ENCODE measurements at regions not wholly inside any gene's neighbourhood (a gene's known extent, or its start where the extent isn't known, plus 50 kb on each side); places are given as distances from the start of the nearest gene placed in this dataset.

DNA sequence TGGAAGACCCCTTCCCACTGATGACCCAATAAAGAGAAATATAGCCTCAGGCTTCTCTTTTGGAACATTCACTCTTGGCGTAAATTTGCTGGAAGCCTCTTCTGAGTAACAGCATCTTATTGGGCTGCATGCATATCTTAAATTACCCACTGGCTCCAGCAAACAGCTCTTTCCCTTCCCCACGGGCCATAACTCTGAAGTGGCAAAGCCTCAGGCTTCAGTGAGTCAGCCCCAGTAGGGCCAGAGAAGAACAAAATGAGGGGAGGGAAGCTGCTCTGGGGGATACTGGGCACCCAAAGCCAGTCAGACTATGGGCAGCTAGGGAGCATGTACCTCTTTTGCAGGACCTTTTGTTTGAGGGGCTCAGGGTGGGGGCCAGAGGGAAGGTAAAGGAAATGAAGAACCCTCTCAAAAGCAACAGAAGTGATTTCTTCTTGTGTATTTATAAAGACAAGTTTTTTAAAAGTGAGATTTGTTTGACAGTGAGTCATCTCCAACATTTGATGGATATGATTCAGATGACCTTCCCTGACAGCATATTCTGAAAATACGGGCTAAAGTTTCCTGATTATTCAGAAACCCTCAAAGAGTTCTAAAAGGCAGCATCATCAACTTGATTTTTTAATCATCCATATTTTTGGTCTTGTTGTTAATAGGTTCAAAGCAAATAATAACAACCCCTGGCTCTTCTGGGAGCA lies 203.4 kb downstream of the KIF18A start:
- Histone ChIP-seq H3K9me3 (replicated peaks; ENCODE audit: low read length) (no peaks in the 10 kb centered on the region), H3K36me3 (ENCODE audit: insufficient read depth, low read length) (no peaks in the 10 kb centered on the region), H3K27me3 (ENCODE audit: control insufficient read depth, insufficient read depth, low read length) (no peaks in the 10 kb centered on the region), H3K9ac (ENCODE audit: low read depth, low read length) (peak overlapping the region; percentile 50), H3K4me3 (ENCODE audit: low read length) (peak overlapping the region; percentile 52), H3K4me2 (ENCODE audit: low read length) (peak overlapping the region; percentile 79), H3K4me1 (ENCODE audit: control insufficient read depth, insufficient read depth, low read length) (peaks cover 41% of the 10 kb centered on the region)

DNA sequence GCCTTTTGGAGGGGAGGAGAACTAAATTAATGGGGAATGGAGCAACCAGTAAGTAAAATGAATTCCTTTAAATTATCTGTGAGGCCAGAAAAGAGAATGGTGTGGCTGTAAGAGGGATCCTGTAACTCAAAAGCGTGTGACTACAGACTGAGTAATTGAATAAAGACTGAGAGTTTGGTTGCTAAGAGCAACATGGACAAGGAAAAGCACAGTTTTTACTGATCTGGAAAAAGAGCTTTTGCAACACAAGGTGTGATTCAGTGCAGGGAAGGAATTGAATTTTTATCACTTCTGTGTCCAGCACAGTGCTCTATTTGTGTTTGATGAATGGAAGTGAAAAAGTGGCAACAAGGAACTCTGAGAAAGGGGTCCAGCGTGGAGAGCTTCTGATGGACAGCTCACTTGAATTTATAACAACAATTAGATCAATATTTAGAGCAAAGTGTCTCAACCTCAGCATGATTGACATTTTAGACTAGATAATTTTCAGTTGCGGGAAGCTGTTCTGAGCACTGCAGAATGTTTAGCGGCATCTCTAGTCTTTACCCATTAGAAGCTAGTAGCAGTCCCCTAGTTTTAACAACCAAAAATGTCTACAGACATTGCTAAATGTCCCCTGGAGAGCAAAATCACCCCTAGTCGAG lies 202.8 kb upstream of the BDNF start:
- no peaks in the 10 kb centered on the region for H3K36me3 ChIP-seq (ENCODE audit: insufficient read depth, low read length)
- H3K4me1 ChIP-seq (ENCODE audit: control insufficient read depth, insufficient read depth, low read length) = peaks cover 39% of the 10 kb centered on the region
- H3K27me3 ChIP-seq (ENCODE audit: control insufficient read depth, insufficient read depth, low read length) = peaks cover 5% of the 10 kb centered on the region
- peak overlapping the region; percentile 4 for H3K9ac ChIP-seq (ENCODE audit: low read depth, low read length)
- no peaks in the 10 kb centered on the region for H3K9me3 ChIP-seq (replicated peaks; ENCODE audit: low read length)
- H3K4me3 ChIP-seq (ENCODE audit: low read length) = no peak overlapping the region
- peak overlapping the region; percentile 24 for H3K4me2 ChIP-seq (ENCODE audit: low read length)

DNA sequence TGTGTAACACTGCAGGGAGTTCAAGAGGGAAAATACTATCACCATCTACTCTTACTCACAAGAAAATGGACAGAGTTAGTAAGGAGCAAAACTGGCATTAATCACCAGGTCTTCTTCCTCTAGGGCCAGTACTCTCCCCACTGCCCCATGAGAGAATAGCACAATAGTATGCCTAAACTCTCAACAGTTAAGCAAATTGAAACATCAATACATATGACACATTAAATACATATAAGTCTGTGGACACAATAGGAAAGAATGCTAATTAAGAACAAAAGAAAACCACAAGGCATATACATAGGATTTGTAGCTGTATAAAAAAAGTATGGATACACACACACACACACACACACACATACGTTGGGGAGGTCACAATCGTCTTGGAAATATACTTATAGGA lies 197.9 kb upstream of the BDNF start:
- H3K27me3 ChIP-seq (ENCODE audit: control insufficient read depth, insufficient read depth, low read length) = peaks cover 11% of the 10 kb centered on the region
- no peaks in the 10 kb centered on the region for H3K9me3 ChIP-seq (replicated peaks; ENCODE audit: low read length)
- H3K4me2 ChIP-seq (ENCODE audit: low read length) = no peak overlapping the region
- H3K4me1 ChIP-seq (ENCODE audit: control insufficient read depth, insufficient read depth, low read length) = peaks cover 8% of the 10 kb centered on the region
- no peaks in the 10 kb centered on the region for H3K36me3 ChIP-seq (ENCODE audit: insufficient read depth, low read length)
- H3K9ac ChIP-seq (ENCODE audit: low read depth, low read length) = no peak overlapping the region
- no peak overlapping the region for H3K4me3 ChIP-seq (ENCODE audit: low read length)

DNA sequence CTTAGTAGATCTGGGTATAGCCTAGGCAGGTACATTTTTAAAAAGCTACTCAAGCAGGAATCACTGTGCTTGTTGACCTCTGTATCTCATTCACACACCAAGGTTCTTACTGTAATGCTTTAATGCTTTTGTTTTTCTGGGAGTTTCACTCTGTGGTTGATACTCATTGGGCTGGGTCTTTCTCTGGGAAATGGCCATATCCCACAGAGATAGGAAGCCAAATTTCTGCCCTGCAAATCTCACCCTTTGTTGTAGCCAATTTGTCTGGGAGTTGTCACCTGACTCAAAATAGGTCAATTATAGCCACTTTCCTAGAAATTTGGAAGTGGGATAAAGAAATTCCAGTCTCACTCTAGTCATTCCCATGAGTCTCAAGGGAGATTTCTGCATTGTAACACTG lies 195.8 kb upstream of the BDNF start:
- no peaks in the 10 kb centered on the region for H3K4me1 ChIP-seq (ENCODE audit: control insufficient read depth, insufficient read depth, low read length)
- peaks cover 11% of the 10 kb centered on the region for H3K27me3 ChIP-seq (ENCODE audit: control insufficient read depth, insufficient read depth, low read length)
- no peak overlapping the region for H3K4me3 ChIP-seq (ENCODE audit: low read length)
- H3K9ac ChIP-seq (ENCODE audit: low read depth, low read length) = no peak overlapping the region
- H3K9me3 ChIP-seq (replicated peaks; ENCODE audit: low read length) = no peaks in the 10 kb centered on the region
- H3K36me3 ChIP-seq (ENCODE audit: insufficient read depth, low read length) = no peaks in the 10 kb centered on the region
- no peak overlapping the region for H3K4me2 ChIP-seq (ENCODE audit: low read length)

DNA sequence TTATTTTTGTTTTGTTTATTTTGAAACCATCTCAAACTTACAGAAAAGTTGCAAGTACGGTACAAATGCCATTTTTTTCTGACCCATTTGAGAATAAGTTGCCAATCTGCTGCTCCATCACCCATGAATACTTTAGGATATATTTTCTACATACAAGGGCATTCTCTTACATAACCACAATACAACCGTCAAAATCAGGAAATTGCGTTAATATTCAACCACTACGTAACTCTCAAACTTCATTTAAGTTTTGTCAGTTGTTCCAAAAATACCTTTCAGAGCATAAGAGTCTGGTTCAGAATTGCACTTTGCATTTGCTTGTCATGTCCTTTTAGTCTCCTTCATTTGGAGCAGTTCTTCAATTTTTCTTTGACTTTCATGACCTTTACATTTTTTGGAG lies 194.3 kb upstream of the BDNF start:
- Histone ChIP-seq H3K4me2 (ENCODE audit: low read length) (no peak overlapping the region), H3K36me3 (ENCODE audit: insufficient read depth, low read length) (no peaks in the 10 kb centered on the region), H3K9me3 (replicated peaks; ENCODE audit: low read length) (no peaks in the 10 kb centered on the region), H3K4me3 (ENCODE audit: low read length) (no peak overlapping the region), H3K9ac (ENCODE audit: low read depth, low read length) (no peak overlapping the region), H3K27me3 (ENCODE audit: control insufficient read depth, insufficient read depth, low read length) (peaks cover 19% of the 10 kb centered on the region), H3K4me1 (ENCODE audit: control insufficient read depth, insufficient read depth, low read length) (no peaks in the 10 kb centered on the region)

DNA sequence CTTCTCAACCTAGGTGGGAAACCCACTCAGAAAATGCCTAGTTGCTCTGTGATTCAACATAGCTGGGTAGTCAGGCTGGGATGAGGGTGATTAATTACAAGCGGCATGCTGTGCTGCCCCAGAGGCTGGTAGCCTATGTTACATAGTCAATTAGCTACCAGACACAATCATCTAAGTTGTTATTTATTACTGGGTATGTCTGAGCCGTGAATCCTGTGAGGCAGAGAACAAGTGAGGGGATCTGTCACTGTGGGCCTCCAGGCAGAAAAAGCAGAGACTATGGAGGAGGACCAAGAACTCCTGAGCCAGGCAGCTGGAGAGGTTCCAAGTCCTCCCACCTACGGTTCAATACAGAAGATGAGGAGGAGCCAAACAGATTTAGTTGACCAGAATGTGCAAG lies 186.6 kb upstream of the BDNF start:
- Histone ChIP-seq H3K9me3 (replicated peaks; ENCODE audit: low read length) (no peaks in the 10 kb centered on the region), H3K4me2 (ENCODE audit: low read length) (no peak overlapping the region), H3K27me3 (ENCODE audit: control insufficient read depth, insufficient read depth, low read length) (peaks cover 21% of the 10 kb centered on the region), H3K9ac (ENCODE audit: low read depth, low read length) (no peak overlapping the region), H3K4me1 (ENCODE audit: control insufficient read depth, insufficient read depth, low read length) (peaks cover 6% of the 10 kb centered on the region), H3K36me3 (ENCODE audit: insufficient read depth, low read length) (no peaks in the 10 kb centered on the region), H3K4me3 (ENCODE audit: low read length) (no peak overlapping the region)

DNA sequence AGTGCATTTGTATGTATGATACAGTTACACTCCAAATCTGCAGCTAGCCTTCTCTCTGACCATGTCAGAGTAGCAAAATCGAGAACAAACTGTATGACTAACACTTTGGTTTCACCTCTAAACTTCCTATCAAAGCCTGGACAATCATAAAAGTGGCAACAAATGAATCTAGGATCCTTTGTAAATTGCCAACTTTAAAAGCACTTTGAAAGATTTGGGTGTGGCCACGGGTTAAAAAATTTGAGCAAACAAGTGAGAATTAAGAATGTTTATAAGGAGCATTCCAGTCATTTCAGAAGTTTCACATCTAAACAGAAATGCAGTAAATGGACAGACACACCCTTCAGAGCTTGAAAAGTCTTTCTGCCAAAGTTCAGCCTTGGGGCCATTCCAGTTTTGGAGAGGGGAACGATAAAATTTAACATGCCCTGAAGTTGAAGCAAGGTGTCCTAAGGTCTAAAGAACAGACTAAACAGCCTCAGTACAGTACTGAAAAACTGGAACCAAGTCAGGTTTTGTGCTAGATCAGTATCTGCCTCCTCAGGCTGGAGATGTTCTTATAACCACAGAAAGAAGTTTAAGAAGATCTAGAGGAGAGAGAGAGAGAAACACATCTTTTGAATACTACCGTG lies 181.9 kb upstream of the BDNF start:
- Histone ChIP-seq H3K36me3 (ENCODE audit: insufficient read depth, low read length) (no peaks in the 10 kb centered on the region), H3K9ac (ENCODE audit: low read depth, low read length) (no peak overlapping the region), H3K27me3 (ENCODE audit: control insufficient read depth, insufficient read depth, low read length) (peaks cover 6% of the 10 kb centered on the region), H3K4me1 (ENCODE audit: control insufficient read depth, insufficient read depth, low read length) (peaks cover 8% of the 10 kb centered on the region), H3K4me3 (ENCODE audit: low read length) (no peak overlapping the region), H3K9me3 (replicated peaks; ENCODE audit: low read length) (no peaks in the 10 kb centered on the region), H3K4me2 (ENCODE audit: low read length) (no peak overlapping the region)

DNA sequence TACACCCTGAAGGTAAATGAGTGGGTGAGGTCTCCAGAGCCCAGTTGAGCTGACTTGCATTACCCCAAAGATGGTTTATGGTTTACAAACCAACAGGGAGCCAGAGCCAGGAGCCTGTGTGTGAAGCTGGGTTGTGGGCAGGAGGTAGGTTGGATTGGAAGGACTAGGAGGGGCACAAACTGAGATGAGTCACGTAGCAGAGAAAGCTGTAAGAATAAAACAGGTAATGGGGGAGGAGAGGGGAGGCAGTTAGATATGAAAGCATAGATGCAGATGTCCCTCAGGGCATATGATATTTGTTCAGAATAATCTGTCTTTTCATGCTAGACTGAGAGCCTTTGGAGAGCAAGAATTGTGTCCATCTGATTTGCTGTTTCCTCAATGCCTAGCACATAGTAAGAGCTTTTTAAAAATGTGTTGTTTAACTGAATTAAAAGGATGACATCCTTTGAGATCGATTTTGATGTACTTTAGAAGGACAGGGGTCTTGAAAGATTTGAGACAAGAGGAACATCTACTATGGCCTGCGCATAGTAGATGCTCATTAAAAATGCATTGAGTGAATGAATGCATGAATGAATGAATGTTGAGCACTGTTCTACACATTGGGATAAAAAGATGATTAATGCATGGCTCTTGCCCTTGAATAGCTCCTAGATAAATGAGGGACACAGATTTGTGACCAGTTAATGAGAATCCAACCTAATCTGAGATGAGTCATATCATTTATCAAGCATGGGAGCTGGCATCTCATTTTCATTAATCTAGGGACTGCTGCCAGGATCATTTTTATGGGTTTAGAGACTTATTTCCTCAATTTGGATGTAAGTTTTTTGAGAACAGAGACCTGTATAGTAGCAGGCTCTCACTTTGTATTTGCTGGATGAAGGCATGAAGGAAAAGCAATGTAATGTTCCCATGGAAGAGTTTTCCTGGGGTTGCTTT lies 175.8 kb upstream of the BDNF start:
- H3K4me3 ChIP-seq (ENCODE audit: low read length) = no peak overlapping the region
- H3K4me2 ChIP-seq (ENCODE audit: low read length) = no peak overlapping the region
- no peak overlapping the region for H3K9ac ChIP-seq (ENCODE audit: low read depth, low read length)
- H3K9me3 ChIP-seq (replicated peaks; ENCODE audit: low read length) = no peaks in the 10 kb centered on the region
- no peaks in the 10 kb centered on the region for H3K36me3 ChIP-seq (ENCODE audit: insufficient read depth, low read length)
- H3K4me1 ChIP-seq (ENCODE audit: control insufficient read depth, insufficient read depth, low read length) = no peaks in the 10 kb centered on the region
- peaks cover 26% of the 10 kb centered on the region for H3K27me3 ChIP-seq (ENCODE audit: control insufficient read depth, insufficient read depth, low read length)

DNA sequence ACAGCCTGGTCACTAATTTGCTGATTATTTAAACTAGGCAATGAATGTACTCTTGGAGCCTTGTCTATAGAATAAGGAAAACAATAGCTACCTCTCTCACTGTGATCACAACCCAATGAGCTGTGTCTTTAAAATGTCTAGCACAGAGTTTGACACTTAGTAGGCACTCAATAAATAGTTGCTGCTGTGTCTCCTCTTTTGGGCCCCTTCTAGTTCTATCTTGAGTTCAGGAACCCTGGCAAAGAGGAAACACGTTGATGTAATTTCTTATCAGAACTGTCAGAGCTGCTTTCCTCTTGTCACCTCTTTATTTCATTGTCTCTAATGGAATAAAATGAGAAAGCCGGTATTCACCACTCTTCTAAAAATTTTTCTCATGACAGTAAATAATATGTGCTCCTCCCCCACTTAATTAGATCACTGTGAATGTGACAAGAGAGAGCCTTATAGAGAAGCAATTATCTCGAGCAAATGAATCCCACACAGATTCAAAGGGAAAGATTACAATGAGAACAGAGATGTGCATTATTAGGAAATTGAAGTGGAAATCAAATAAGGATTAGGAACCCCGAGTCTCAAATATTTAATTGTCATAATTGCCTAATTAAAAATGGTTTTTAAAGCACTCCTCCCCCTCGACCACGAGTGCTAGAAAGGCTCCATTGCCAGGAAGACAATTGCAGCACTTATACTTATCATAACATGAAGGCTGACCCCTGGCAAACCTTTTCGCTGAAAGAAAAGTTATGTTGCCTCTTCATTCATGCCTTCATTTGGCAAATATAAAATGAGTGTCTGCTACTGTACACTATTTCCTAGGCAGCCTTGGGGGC lies 175.0 kb upstream of the BDNF start:
- no peak overlapping the region for H3K4me2 ChIP-seq (ENCODE audit: low read length)
- H3K36me3 ChIP-seq (ENCODE audit: insufficient read depth, low read length) = no peaks in the 10 kb centered on the region
- no peak overlapping the region for H3K4me3 ChIP-seq (ENCODE audit: low read length)
- no peaks in the 10 kb centered on the region for H3K9me3 ChIP-seq (replicated peaks; ENCODE audit: low read length)
- no peaks in the 10 kb centered on the region for H3K4me1 ChIP-seq (ENCODE audit: control insufficient read depth, insufficient read depth, low read length)
- no peak overlapping the region for H3K9ac ChIP-seq (ENCODE audit: low read depth, low read length)
- peaks cover 32% of the 10 kb centered on the region for H3K27me3 ChIP-seq (ENCODE audit: control insufficient read depth, insufficient read depth, low read length)

DNA sequence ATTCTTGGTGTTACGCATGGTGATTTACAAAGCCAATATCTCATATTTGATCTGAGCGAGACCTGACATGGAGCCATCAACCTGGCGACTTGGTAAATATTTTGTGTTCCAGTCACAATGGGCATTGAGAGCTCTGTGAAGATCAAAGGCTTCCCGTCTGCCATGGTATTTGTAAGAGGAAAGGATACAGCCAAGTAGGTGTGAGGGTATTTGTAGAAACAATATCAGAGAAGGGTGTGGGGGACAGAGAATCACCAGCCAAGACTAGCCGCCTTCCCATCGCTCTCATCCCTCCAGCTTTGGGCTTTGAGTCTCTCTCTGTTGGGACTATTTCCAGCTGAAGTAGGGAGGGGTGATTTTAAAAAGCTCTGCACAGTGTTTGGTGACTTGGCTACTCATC lies 173.4 kb upstream of the BDNF start:
- no peaks in the 10 kb centered on the region for H3K4me1 ChIP-seq (ENCODE audit: control insufficient read depth, insufficient read depth, low read length)
- H3K9ac ChIP-seq (ENCODE audit: low read depth, low read length) = no peak overlapping the region
- H3K27me3 ChIP-seq (ENCODE audit: control insufficient read depth, insufficient read depth, low read length) = peaks cover 40% of the 10 kb centered on the region
- H3K36me3 ChIP-seq (ENCODE audit: insufficient read depth, low read length) = no peaks in the 10 kb centered on the region
- H3K4me3 ChIP-seq (ENCODE audit: low read length) = no peak overlapping the region
- H3K4me2 ChIP-seq (ENCODE audit: low read length) = no peak overlapping the region
- no peaks in the 10 kb centered on the region for H3K9me3 ChIP-seq (replicated peaks; ENCODE audit: low read length)

Measured in skeletal muscle satellite cell (primary cell).